Right renal cortex interstitium (tissue), 3 donors: ENCODE measurements at regions not wholly inside any gene's neighbourhood (a gene's known extent, or its start where the extent isn't known, plus 50 kb on each side); places are given as distances from the start of the nearest gene placed in this dataset.

ENCODE experiments used
- DNase-seq, 3 donors: peaks; one replicate each; pipeline ENCODE4 v3.0.0-alpha.2; 2013; ENCODE audit warnings: low read depth in 3 of 3, low spot score in 2 of 3

- no peak for DNase-seq
Observed at GRCh38 chr3:153311541-153311940, 149.5 kb downstream of the RAP2B start.

- no peak for DNase-seq
Observed at GRCh38 chr3:153313302-153313965, 151.4 kb downstream of the RAP2B start.

GRCh38 chr3:153314038-153314437 lies 152.0 kb downstream of the RAP2B start:
- DNase-seq, result no peak

- no peak for DNase-seq
Observed at GRCh38 chr3:153315781-153316180, 153.8 kb downstream of the RAP2B start.

GRCh38 chr3:153319705-153320554 lies 157.9 kb downstream of the RAP2B start:
- DNase-seq, result no peak

- DNase-seq, result no peak
Observed at GRCh38 chr3:153320585-153321128, 158.6 kb downstream of the RAP2B start.

- no peak for DNase-seq
Observed at GRCh38 chr3:153328690-153329089, 166.7 kb downstream of the RAP2B start.

- no peak for DNase-seq
Observed at GRCh38 chr3:153330901-153331300, 168.9 kb downstream of the RAP2B start.

GRCh38 chr3:153331676-153332075 lies 169.7 kb downstream of the RAP2B start:
- DNase-seq, result no peak

- no peak for DNase-seq
Observed at GRCh38 chr3:153334558-153334957, 172.5 kb downstream of the RAP2B start.

- DNase-seq, result no peak
Observed at GRCh38 chr3:153337369-153337768, 175.3 kb downstream of the RAP2B start.

GRCh38 chr3:153338487-153338886 lies 176.5 kb downstream of the RAP2B start:
- no peak for DNase-seq

GRCh38 chr3:153339065-153339464 lies 177.0 kb downstream of the RAP2B start:
- no peak for DNase-seq

- no peak for DNase-seq
Observed at GRCh38 chr3:153343988-153344782, 182.2 kb downstream of the RAP2B start.

- DNase-seq, result no peak
Observed at GRCh38 chr3:153348457-153349107, 186.6 kb downstream of the RAP2B start.

GRCh38 chr3:153349108-153349499 lies 187.1 kb downstream of the RAP2B start:
- no peak for DNase-seq

- no peak for DNase-seq
Observed at GRCh38 chr3:153350420-153350819, 188.4 kb downstream of the RAP2B start.

GRCh38 chr3:153354641-153355040 lies 192.6 kb downstream of the RAP2B start:
- no peak for DNase-seq

- no peak for DNase-seq
Observed at GRCh38 chr3:153355559-153355958, 193.5 kb downstream of the RAP2B start.

GRCh38 chr3:153356908-153357307 lies 194.9 kb downstream of the RAP2B start:
- DNase-seq, result no peak

GRCh38 chr3:153357436-153357835 lies 195.4 kb downstream of the RAP2B start:
- DNase-seq, result no peak
